CD4-positive, alpha-beta T cell (primary cell): ENCODE measurements at regions not wholly inside any gene's neighbourhood (a gene's known extent, or its start where the extent isn't known, plus 50 kb on each side); places are given as distances from the start of the nearest gene placed in this dataset.

Experiments
- ATAC-seq: fragments of 200-7000 bp; cut with Tn5 transposase; one replicate; pipeline ENCODE4 v1.10.0; 2022; ENCODE audit warnings: mild to moderate bottlenecking; ENCODE audit not compliant: poor library complexity
- CTCF ChIA-PET: fragments of 350-600 bp; sonication (Branson Sonifier 250); formaldehyde crosslinking; loops from one replicate; lab custom pipeline; 2021; ENCODE audit warnings: antibody characterized with exemption, inconsistent platforms; lab: Charles Lee
- POLR2A ChIA-PET: fragments of 350-600 bp; sonication (Branson Sonifier 250); formaldehyde crosslinking; loops from one replicate; lab custom pipeline; 2021; ENCODE audit warnings: antibody characterized with exemption, inconsistent platforms; lab: Charles Lee
- DNase-seq, 14 experiments: peaks; one replicate each; pipeline ENCODE4 v3.0.0-alpha.2; 2013 to 2020; ENCODE audit warnings: mixed read lengths in 2 of 14
- H3K27ac ChIP-seq, 2 donors: one replicate each; pipeline versions ENCODE4 v1.5.1 to v1.7.0; 2013; ENCODE audit warnings: low read length in 2 of 2, low read depth in 1 of 2, mild to moderate bottlenecking in 1 of 2
- H3K27me3 ChIP-seq, 2 experiments: 1 replicate in 1 of 2; 2 replicates in 1 of 2; pipeline versions ENCODE4 v1.6.1 to v1.7.0; 2013; ENCODE audit warnings: low read length in 2 of 2, control low read depth in 1 of 2, mild to moderate bottlenecking in 1 of 2, moderate library complexity in 1 of 2; ENCODE audit not compliant: insufficient read depth in 2 of 2, control insufficient read depth in 1 of 2
- H3K36me3 ChIP-seq: one replicate; pipeline ENCODE4 v1.6.1; 2013; ENCODE audit warnings: low read length, control low read depth; ENCODE audit not compliant: insufficient read depth
- H3K4me1 ChIP-seq: one replicate; pipeline ENCODE4 v1.6.1; 2013; ENCODE audit warnings: low read length, control low read depth; ENCODE audit not compliant: insufficient read depth
- H3K4me3 ChIP-seq: one replicate; pipeline ENCODE4 v1.5.1; 2013; ENCODE audit warnings: mild to moderate bottlenecking, low read length, moderate library complexity
- H3K9me3 ChIP-seq, 2 experiments: 1 replicate in 1 of 2; 2 replicates in 1 of 2; pipeline versions ENCODE4 v1.6.1 to v1.7.0; 2013; ENCODE audit warnings: low read length in 2 of 2, mild to moderate bottlenecking in 2 of 2, control low read depth in 1 of 2, moderate library complexity in 1 of 2; ENCODE audit not compliant: control insufficient read depth in 1 of 2, insufficient read depth in 1 of 2
- H3K27ac Mint-ChIP-seq: one replicate; pipeline ENCODE4 v1.8.0; 2020; ENCODE audit warnings: mixed read lengths
- H3K27me3 Mint-ChIP-seq: one replicate; pipeline ENCODE4 v1.8.0; 2021; ENCODE audit warnings: mixed read lengths
- H3K36me3 Mint-ChIP-seq: one replicate; pipeline ENCODE4 v1.8.0; 2021; ENCODE audit warnings: low read depth, mixed read lengths
- H3K4me1 Mint-ChIP-seq: one replicate; pipeline ENCODE4 v1.8.0; 2021; ENCODE audit warnings: low read depth, mixed read lengths
- H3K4me3 Mint-ChIP-seq: one replicate; pipeline ENCODE4 v1.8.0; 2020; ENCODE audit warnings: mild to moderate bottlenecking, mixed read lengths
- H3K9me3 Mint-ChIP-seq: one replicate; pipeline ENCODE4 v1.8.0; 2020; ENCODE audit warnings: mixed read lengths
- CTCF ChIP-seq: fragments of 200-600 bp; IDR thresholded peaks from one replicate; pipeline ENCODE4 v1.8.0; 2022; ENCODE audit warnings: antibody characterized with exemption, mild to moderate bottlenecking
- intact Hi-C, 2 experiments: fragments of 100-400 bp; cut with DNase I in 1 of 2; cut with micrococcal nuclease in 1 of 2; formaldehyde crosslinking; loops; one replicate each; pipeline versions ENCODE4 v1.15.1 to v1.9.0; 2023 to 2025; cut with DNase I, micrococcal nuclease

DNA sequence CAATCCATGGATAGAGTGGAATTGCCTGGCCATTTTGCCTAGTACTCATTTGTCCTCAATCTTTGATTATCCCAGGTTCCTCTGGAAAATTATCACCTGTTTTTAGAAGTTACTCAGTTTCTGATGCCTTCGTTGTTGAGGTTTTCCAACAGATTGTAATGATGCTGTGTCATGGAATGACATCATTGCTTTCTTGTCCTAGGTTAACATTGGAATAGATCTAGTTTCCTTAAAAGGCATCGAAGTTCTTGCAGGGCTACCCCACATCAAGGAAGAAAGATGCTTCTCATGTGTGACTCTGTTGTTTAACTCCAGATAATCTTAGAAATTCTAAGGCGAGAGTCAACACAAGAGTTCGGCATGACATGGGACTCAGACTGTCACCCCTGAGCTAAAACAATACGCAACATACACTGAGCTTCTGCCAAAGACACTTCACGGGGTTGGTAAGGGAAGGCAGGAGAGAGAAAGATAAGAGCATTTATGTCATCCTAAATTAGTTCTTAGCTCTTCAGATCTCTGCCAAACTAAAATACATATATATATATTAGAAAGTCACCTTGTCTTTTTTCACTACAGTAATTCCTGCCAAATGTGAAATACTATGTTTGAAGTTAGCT is 293.2 kb upstream of the WWC1 start:
- no peak overlapping the region for H3K27ac Mint-ChIP-seq
- no peaks in the 10 kb centered on the region for H3K9me3 Mint-ChIP-seq
- Histone ChIP-seq H3K4me1 (no peaks in the 10 kb centered on the region), H3K27me3 (no peaks in the 10 kb centered on the region), H3K36me3 (no peaks in the 10 kb centered on the region), H3K9me3 (peaks cover 0 to 4% of the 10 kb centered on the region in 2 experiments), H3K27ac (no peak overlapping the region), H3K4me3 (no peak overlapping the region)
- no peak for DNase-seq
- H3K36me3 Mint-ChIP-seq: no peaks in the 10 kb centered on the region
- H3K4me1 Mint-ChIP-seq: no peaks in the 10 kb centered on the region
- ChIA-PET CTCF (no interaction called here), POLR2A (no interaction called here)
- no peaks in the 10 kb centered on the region for H3K27me3 Mint-ChIP-seq
- ATAC-seq: no peak
- H3K4me3 Mint-ChIP-seq: no peak overlapping the region
- TF ChIP-seq CTCF: no peak
- intact Hi-C loops: no loop called here

GRCh38 chr5:167999182-167999581 is 292.3 kb upstream of the WWC1 start:
- Mint-ChIP-seq H3K36me3 (no peaks in the 10 kb centered on the region), H3K4me1 (no peaks in the 10 kb centered on the region), H3K27ac (no peak overlapping the region), H3K9me3 (no peaks in the 10 kb centered on the region), H3K4me3 (no peak overlapping the region), H3K27me3 (no peaks in the 10 kb centered on the region)
- Histone ChIP-seq H3K27me3 (no peaks in the 10 kb centered on the region), H3K36me3 (no peaks in the 10 kb centered on the region), H3K27ac (no peak overlapping the region), H3K4me3 (no peak overlapping the region), H3K9me3 (no peaks in the 10 kb centered on the region), H3K4me1 (no peaks in the 10 kb centered on the region)
- DNase-seq: no peak
- ATAC-seq: no peak
- intact Hi-C loops: no loop called here
- POLR2A ChIA-PET: no interaction called here
- no peak for TF ChIP-seq CTCF
- CTCF ChIA-PET: interaction anchor here (0.5 kb wide), 1 partner anchor 836 kb away, joined by 3 read pairs; no protein-coding TSS in a partner anchor

- Mint-ChIP-seq H3K27me3 (no peaks in the 10 kb centered on the region), H3K27ac (no peak overlapping the region), H3K4me3 (no peak overlapping the region), H3K9me3 (no peaks in the 10 kb centered on the region), H3K36me3 (no peaks in the 10 kb centered on the region), H3K4me1 (no peaks in the 10 kb centered on the region)
- no peaks in the 10 kb centered on the region for H3K4me1 ChIP-seq
- no peaks in the 10 kb centered on the region for H3K36me3 ChIP-seq
- DNase-seq (no peak), ATAC-seq (no peak)
- H3K27me3 ChIP-seq: no peaks in the 10 kb centered on the region
- CTCF ChIA-PET: no interaction called here
- TF ChIP-seq CTCF: no peak
- no peak overlapping the region for H3K4me3 ChIP-seq
- no peak overlapping the region for H3K27ac ChIP-seq
- POLR2A ChIA-PET: no interaction called here
- H3K9me3 ChIP-seq: no peaks in the 10 kb centered on the region
- intact Hi-C loops: no loop called here
These were observed 290.1 kb upstream of the WWC1 start for GRCh38 chr5:168001318-168001717.
